ENCODE measurements at regions not wholly inside any gene's neighbourhood (a gene's known extent, or its start where the extent isn't known, plus 50 kb on each side); places are given as distances from the start of the nearest gene placed in this dataset.

DNA sequence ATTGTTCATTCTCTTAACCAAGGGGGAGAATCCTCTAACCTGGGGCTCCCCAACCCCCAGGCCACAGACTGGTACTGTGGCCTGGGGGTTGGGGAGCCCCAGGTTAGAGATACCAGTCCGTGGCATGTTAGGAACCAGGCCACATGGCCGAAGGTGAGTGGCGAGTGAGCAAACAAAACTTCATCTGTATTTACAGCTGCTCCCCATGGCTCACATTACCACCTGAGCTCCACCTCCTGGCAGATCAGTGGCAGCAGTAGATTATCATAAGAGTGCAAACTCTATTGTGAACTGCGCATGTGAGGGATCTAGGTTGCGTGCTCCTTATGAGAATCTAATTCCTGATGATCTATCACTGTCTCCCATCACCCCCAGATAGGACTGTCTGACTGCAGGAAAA lies 957.2 kb upstream of the PRKX start (continued):
- TF ChIP-seq CBX3 (IDR thresholded peaks at IDR 0.05; ENCODE audit: borderline replicate concordance, low read depth), result no peak
- TF ChIP-seq JUND (IDR thresholded peaks at IDR 0.05; ENCODE audit: low read depth, low read length), result no peak
- TF ChIP-seq, protein P1, sequence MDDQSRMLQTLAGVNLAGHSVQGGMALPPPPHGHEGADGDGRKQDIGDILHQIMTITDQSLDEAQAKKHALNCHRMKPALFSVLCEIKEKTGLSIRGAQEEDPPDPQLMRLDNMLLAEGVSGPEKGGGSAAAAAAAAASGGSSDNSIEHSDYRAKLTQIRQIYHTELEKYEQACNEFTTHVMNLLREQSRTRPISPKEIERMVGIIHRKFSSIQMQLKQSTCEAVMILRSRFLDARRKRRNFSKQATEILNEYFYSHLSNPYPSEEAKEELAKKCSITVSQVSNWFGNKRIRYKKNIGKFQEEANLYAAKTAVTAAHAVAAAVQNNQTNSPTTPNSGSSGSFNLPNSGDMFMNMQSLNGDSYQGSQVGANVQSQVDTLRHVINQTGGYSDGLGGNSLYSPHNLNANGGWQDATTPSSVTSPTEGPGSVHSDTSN (IDR thresholded peaks at IDR 0.05; ENCODE audit: insufficient replicate concordance, low read depth, low read length), result no peak
- TF ChIP-seq NBN (IDR thresholded peaks at IDR 0.05), result no peak
- TF ChIP-seq, protein P2, sequence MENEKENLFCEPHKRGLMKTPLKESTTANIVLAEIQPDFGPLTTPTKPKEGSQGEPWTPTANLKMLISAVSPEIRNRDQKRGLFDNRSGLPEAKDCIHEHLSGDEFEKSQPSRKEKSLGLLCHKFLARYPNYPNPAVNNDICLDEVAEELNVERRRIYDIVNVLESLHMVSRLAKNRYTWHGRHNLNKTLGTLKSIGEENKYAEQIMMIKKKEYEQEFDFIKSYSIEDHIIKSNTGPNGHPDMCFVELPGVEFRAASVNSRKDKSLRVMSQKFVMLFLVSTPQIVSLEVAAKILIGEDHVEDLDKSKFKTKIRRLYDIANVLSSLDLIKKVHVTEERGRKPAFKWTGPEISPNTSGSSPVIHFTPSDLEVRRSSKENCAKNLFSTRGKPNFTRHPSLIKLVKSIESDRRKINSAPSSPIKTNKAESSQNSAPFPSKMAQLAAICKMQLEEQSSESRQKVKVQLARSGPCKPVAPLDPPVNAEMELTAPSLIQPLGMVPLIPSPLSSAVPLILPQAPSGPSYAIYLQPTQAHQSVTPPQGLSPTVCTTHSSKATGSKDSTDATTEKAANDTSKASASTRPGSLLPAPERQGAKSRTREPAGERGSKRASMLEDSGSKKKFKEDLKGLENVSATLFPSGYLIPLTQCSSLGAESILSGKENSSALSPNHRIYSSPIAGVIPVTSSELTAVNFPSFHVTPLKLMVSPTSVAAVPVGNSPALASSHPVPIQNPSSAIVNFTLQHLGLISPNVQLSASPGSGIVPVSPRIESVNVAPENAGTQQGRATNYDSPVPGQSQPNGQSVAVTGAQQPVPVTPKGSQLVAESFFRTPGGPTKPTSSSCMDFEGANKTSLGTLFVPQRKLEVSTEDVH (IDR thresholded peaks at IDR 0.05; ENCODE audit: low read depth, partially characterized antibody), result no peak

DNA sequence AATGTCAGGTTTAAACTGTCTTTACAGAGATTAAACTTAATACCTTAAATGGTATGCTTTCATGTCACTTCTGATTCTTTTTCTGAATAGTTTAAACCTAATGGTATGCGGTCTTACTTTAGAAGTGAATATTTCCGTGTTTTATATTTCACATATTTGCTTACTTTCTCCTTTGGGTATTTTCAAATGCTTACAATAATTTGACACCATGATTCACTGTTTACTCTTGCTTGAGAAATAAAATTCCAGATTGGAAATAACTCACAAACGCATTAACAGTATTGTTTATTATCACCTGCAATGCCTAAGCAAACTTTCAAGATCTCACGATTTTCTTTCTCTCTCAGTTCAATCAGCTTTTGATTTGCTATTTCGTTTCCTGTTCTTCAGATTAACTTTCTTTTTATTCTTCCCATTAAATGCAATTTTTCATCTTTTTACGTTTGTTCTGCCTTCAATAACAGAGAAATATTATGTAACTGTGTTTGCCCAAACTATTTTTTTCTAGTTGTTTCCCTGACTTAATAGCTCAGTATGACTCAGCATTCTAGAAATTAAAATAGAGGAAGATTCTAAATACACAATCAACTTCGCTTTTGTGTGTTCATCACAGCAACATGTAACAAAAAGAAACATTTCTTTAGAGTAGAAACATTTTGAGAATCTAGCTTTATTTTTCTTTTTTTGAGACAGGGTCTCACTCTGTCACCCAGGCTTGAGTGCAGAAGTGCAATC lies 955.5 kb upstream of the PRKX start:
- CTCF ChIA-PET, result no interaction called here
- no peak for FAIRE-seq
- Histone ChIP-seq H3K36me3 (ENCODE audit: control insufficient read depth in 2 of 2, insufficient read depth in 2 of 2, low read length in 1 of 2) (no peaks in the 10 kb centered on the region), H3K27ac (ENCODE audit: control insufficient read depth, insufficient read depth) (no peak overlapping the region), H3K79me2 (ENCODE audit: control insufficient read depth, insufficient read depth, low read length) (no peaks in the 10 kb centered on the region), H3K4me3 (no peak overlapping the region), H3K9me3 (replicated peaks; ENCODE audit: control insufficient read depth, insufficient read depth, low read length) (no peaks in the 10 kb centered on the region), H4K20me1 (ENCODE audit: control insufficient read depth, insufficient read depth) (no peaks in the 10 kb centered on the region), H2AFZ (ENCODE audit: control insufficient read depth, low read depth, low read length) (no peak overlapping the region), H3K27me3 (replicated peaks in 1 of 2; ENCODE audit: control insufficient read depth in 2 of 2, insufficient read depth in 2 of 2, low read length in 1 of 2) (no peaks in the 10 kb centered on the region), H3K4me1 (ENCODE audit: control insufficient read depth, insufficient read depth, low read length) (no peaks in the 10 kb centered on the region), H3K4me2 (ENCODE audit: control insufficient read depth, insufficient read depth) (no peak overlapping the region), H3K9ac (ENCODE audit: control insufficient read depth, insufficient read depth, low read length) (no peak overlapping the region)
- in situ Hi-C loops (cut with MboI) (no loop called here), intact Hi-C loops (cut with micrococcal nuclease; ENCODE audit: unreplicated experiment) (no loop called here)
- RAD21 ChIA-PET (ENCODE audit: unreplicated experiment), result no interaction called here
- SMC1A ChIA-PET (ENCODE audit: uncharacterized antibody, unreplicated experiment), result no interaction called here
- no TSS peak for BruUV-seq (replicated peaks)
- POLR2A ChIA-PET, result no interaction called here
- no peak for ATAC-seq
- no peak for DNase-seq (ENCODE audit: low read depth, low spot score)
- TF ChIP-seq SMC3 (IDR thresholded peaks at IDR 0.05; ENCODE audit: borderline replicate concordance, low read length) (no peak), TARDBP (IDR thresholded peaks at IDR 0.05; ENCODE audit: borderline replicate concordance) (no peak), NR2F1 (conservative IDR thresholded peaks at IDR 0.05) (no peak)
- TF ChIP-seq, protein P3, sequence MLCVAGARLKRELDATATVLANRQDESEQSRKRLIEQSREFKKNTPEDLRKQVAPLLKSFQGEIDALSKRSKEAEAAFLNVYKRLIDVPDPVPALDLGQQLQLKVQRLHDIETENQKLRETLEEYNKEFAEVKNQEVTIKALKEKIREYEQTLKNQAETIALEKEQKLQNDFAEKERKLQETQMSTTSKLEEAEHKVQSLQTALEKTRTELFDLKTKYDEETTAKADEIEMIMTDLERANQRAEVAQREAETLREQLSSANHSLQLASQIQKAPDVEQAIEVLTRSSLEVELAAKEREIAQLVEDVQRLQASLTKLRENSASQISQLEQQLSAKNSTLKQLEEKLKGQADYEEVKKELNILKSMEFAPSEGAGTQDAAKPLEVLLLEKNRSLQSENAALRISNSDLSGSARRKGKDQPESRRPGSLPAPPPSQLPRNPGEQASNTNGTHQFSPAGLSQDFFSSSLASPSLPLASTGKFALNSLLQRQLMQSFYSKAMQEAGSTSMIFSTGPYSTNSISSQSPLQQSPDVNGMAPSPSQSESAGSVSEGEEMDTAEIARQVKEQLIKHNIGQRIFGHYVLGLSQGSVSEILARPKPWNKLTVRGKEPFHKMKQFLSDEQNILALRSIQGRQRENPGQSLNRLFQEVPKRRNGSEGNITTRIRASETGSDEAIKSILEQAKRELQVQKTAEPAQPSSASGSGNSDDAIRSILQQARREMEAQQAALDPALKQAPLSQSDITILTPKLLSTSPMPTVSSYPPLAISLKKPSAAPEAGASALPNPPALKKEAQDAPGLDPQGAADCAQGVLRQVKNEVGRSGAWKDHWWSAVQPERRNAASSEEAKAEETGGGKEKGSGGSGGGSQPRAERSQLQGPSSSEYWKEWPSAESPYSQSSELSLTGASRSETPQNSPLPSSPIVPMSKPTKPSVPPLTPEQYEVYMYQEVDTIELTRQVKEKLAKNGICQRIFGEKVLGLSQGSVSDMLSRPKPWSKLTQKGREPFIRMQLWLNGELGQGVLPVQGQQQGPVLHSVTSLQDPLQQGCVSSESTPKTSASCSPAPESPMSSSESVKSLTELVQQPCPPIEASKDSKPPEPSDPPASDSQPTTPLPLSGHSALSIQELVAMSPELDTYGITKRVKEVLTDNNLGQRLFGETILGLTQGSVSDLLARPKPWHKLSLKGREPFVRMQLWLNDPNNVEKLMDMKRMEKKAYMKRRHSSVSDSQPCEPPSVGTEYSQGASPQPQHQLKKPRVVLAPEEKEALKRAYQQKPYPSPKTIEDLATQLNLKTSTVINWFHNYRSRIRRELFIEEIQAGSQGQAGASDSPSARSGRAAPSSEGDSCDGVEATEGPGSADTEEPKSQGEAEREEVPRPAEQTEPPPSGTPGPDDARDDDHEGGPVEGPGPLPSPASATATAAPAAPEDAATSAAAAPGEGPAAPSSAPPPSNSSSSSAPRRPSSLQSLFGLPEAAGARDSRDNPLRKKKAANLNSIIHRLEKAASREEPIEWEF (IDR thresholded peaks at IDR 0.05; ENCODE audit: insufficient replicate concordance, low read depth, low read length), result no peak
- WGBS (ENCODE audit: insufficient coverage, insufficient replicate concordance, low lambda C conversion rate, missing lambda C conversion rate), result 13% methylated on average over 7 of the region's 7 CpGs

Measured in GM12878 (cell line).